SU-DHL-6 (cell line): ENCODE measurements at regions not wholly inside any gene's neighbourhood (a gene's known extent, or its start where the extent isn't known, plus 50 kb on each side); places are given as distances from the start of the nearest gene placed in this dataset.

Experiments used
- H2AFZ ChIP-seq: fragments of 200-600 bp; sonication (generic); 2 replicates; pipeline ENCODE4 v1.6.1; 2014; ENCODE audit warnings: low read depth, mild to moderate bottlenecking, moderate library complexity, mixed read lengths, antibody characterized with exemption, low read length; ENCODE audit not compliant: severe bottlenecking
- H3F3A ChIP-seq: fragments of 200-600 bp; shearing (Covaris generic); 2 replicates; pipeline ENCODE4 v1.6.0; 2016; ENCODE audit warnings: antibody characterized with exemption, mild to moderate bottlenecking; ENCODE audit not compliant: insufficient read depth
- H3K27ac ChIP-seq: fragments of 200-600 bp; sonication (generic); 2 replicates; pipeline ENCODE4 v1.5.1; 2016; ENCODE audit warnings: low read depth, mild to moderate bottlenecking, low read length, moderate library complexity, mixed read lengths
- H3K27me3 ChIP-seq: fragments of 200-600 bp; sonication (generic), shearing (Covaris generic); 2 replicates; pipeline ENCODE4 v1.6.0; 2014; ENCODE audit warnings: mild to moderate bottlenecking, low read length
- H3K36me3 ChIP-seq: fragments of 200-600 bp; sonication (generic); 2 replicates; pipeline ENCODE4 v1.6.1; 2014; ENCODE audit warnings: mild to moderate bottlenecking, low read length, mixed read lengths
- H3K4me2 ChIP-seq: fragments of 300-600, 200-600 bp; shearing (Covaris generic), sonication (generic); 2 replicates; pipeline ENCODE4 v1.6.0; 2014; ENCODE audit warnings: low read length, low read depth, mild to moderate bottlenecking; ENCODE audit not compliant: poor library complexity, severe bottlenecking
- H3K4me3 ChIP-seq: fragments of 200-600 bp; sonication (generic); 2 replicates; pipeline ENCODE4 v1.5.1; 2014; ENCODE audit warnings: antibody characterized with exemption, low read length, mild to moderate bottlenecking, mixed read lengths; ENCODE audit not compliant: insufficient read depth, poor library complexity, severe bottlenecking
- H3K79me2 ChIP-seq: fragments of 200-600 bp; sonication (generic); 2 replicates; pipeline ENCODE4 v1.6.1; 2014; ENCODE audit warnings: mild to moderate bottlenecking, low read length, moderate library complexity; ENCODE audit not compliant: insufficient read depth
- H3K9ac ChIP-seq: fragments of 200-600 bp; sonication (generic); 2 replicates; pipeline ENCODE4 v1.7.0; 2014; ENCODE audit warnings: mild to moderate bottlenecking, low read length
- H3K9me2 ChIP-seq: fragments of 200-600 bp; sonication (generic); replicated peaks from 2 replicates; pipeline ENCODE4 v1.6.1; 2014; ENCODE audit warnings: low read length; ENCODE audit not compliant: insufficient read depth
- H3K9me3 ChIP-seq: fragments of 200-600 bp; sonication (generic); 2 replicates; pipeline ENCODE4 v1.6.1; 2014; ENCODE audit warnings: low read length, mixed read lengths; ENCODE audit not compliant: insufficient read depth
- H4K20me1 ChIP-seq: fragments of 200-600 bp; sonication (generic); 2 replicates; pipeline ENCODE4 v1.6.1; 2014; ENCODE audit warnings: low read depth, mild to moderate bottlenecking, antibody characterized with exemption, low read length, moderate library complexity, mixed read lengths
- EZH2phosphoT487 ChIP-seq: fragments of 200-600 bp; sonication (generic), shearing (Covaris generic); conservative IDR thresholded peaks from 2 replicates; pipeline ENCODE4 v1.6.1; 2018; ENCODE audit warnings: mild to moderate bottlenecking, antibody characterized with exemption, low read length, moderate library complexity, mixed read lengths
- TF ChIP-seq, protein P1 (sequence below): fragments of 200-600 bp; sonication (generic); IDR thresholded peaks from one replicate; pipeline ENCODE4 v1.5.1; 2017; ENCODE audit warnings: antibody characterized with exemption, mild to moderate bottlenecking, low read length, moderate library complexity; ENCODE audit not compliant: insufficient read depth, poor library complexity, severe bottlenecking

DNA sequence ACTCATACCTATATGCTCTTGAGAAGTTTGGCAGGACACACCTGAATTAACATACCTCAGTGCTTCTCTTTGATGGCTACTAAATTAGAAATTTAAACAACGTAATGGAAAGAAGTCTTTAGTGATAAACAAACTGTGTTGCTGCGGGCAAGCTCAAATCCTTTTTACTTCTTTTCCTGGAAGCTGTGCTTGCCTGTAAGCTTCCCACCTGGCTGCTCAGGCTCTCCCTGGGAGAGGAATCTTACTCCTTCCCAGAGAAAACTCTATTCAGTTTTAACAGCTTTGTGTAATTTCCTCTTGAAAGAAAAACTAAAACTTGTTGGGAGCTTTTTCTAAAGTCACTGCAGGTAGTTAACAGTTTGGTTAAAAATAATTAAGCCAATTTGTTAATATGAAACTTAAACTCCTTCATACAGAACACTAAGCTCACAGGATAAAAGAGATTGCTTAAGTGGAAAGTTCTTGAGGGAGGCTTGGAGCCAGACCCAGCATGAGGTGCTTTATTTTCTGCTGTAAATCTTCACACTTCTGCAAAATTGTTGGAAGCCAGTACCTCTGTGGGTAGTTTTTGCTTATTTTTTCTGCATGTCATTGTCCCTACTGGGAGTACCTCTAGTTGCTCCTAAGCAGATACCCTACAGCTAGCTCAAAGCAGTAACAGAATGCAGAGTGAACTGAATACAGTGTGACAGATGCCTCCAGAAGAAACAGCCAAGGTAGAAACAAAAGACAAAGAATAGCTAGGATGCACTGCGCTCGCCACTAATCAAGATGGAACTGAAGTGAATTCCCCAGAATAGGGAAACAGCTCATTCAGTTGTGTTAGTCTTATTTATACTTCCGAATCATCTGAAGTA, 1253.0 kb downstream of the PCDH17 start:
- H2AFZ ChIP-seq = no peak overlapping the region
- H3K9ac ChIP-seq = no peak overlapping the region
- no peak overlapping the region for H3K27ac ChIP-seq
- H4K20me1 ChIP-seq = no peaks in the 10 kb centered on the region
- H3F3A ChIP-seq = no peaks in the 10 kb centered on the region
- H3K36me3 ChIP-seq = no peaks in the 10 kb centered on the region
- TF ChIP-seq, protein P1, sequence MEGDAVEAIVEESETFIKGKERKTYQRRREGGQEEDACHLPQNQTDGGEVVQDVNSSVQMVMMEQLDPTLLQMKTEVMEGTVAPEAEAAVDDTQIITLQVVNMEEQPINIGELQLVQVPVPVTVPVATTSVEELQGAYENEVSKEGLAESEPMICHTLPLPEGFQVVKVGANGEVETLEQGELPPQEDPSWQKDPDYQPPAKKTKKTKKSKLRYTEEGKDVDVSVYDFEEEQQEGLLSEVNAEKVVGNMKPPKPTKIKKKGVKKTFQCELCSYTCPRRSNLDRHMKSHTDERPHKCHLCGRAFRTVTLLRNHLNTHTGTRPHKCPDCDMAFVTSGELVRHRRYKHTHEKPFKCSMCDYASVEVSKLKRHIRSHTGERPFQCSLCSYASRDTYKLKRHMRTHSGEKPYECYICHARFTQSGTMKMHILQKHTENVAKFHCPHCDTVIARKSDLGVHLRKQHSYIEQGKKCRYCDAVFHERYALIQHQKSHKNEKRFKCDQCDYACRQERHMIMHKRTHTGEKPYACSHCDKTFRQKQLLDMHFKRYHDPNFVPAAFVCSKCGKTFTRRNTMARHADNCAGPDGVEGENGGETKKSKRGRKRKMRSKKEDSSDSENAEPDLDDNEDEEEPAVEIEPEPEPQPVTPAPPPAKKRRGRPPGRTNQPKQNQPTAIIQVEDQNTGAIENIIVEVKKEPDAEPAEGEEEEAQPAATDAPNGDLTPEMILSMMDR = no peak
- TF ChIP-seq EZH2phosphoT487 = no peak
- no peaks in the 10 kb centered on the region for H3K79me2 ChIP-seq
- no peak overlapping the region for H3K4me3 ChIP-seq
- no peaks in the 10 kb centered on the region for H3K9me3 ChIP-seq
- no peaks in the 10 kb centered on the region for H3K27me3 ChIP-seq
- no peak overlapping the region for H3K4me2 ChIP-seq
- H3K9me2 ChIP-seq = no peaks in the 10 kb centered on the region

DNA sequence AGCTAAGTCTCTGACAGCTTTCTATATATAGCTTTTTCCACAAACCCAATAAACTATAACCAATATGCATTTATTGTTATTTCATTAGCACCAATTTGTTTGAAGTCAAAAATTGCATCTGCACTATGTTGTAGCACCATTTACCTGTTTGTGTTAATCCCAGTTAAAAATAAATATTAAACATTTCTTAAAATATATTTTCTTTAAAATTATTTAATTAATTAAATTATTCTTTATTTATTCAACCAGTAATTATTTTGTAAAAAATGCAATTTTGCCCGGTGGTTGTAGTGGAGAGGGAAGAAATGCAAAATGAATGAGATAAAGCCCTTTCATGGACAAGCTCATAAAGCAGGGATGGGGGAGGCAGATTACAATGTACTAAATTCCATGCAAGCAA, 1257.9 kb downstream of the PCDH17 start:
- TF ChIP-seq, protein P1 = no peak
- TF ChIP-seq EZH2phosphoT487 = no peak
- Histone ChIP-seq H3K9me2 (no peaks in the 10 kb centered on the region), H3K36me3 (no peaks in the 10 kb centered on the region), H3K4me2 (no peak overlapping the region), H3K9me3 (no peaks in the 10 kb centered on the region), H3K79me2 (no peaks in the 10 kb centered on the region), H4K20me1 (no peaks in the 10 kb centered on the region), H3K27ac (no peak overlapping the region), H3K4me3 (no peak overlapping the region), H3K27me3 (no peaks in the 10 kb centered on the region), H3K9ac (no peak overlapping the region), H2AFZ (no peak overlapping the region), H3F3A (no peaks in the 10 kb centered on the region)

DNA sequence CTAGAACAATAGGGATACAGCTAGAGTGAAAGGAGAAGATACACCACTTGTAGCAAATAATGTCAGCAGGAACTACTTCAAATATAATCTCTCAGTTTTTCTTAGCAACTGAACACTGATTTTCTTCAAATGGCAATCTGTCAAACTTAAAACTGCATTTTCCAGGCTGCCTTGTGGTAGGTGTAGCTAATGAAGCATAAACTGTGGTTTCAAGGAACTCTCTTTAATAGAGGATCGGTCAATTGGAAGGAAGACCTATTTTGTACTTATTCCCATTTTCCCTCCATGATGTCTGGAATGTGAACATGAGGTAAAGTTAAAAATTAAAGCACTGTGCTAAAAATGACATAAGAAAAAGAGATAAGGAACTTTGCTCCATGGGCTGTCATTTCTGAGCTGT, 1261.9 kb downstream of the PCDH17 start:
- Histone ChIP-seq H3K4me2 (no peak overlapping the region), H3K9me2 (no peaks in the 10 kb centered on the region), H4K20me1 (no peaks in the 10 kb centered on the region), H2AFZ (no peak overlapping the region), H3F3A (no peaks in the 10 kb centered on the region), H3K9me3 (no peaks in the 10 kb centered on the region), H3K27ac (no peak overlapping the region), H3K36me3 (no peaks in the 10 kb centered on the region), H3K79me2 (no peaks in the 10 kb centered on the region), H3K9ac (no peak overlapping the region), H3K4me3 (no peak overlapping the region), H3K27me3 (no peaks in the 10 kb centered on the region)
- TF ChIP-seq EZH2phosphoT487 = no peak
- TF ChIP-seq, protein P1 = no peak
